CD14-positive monocyte (primary cell): ENCODE measurements at regions not wholly inside any gene's neighbourhood (a gene's known extent, or its start where the extent isn't known, plus 50 kb on each side); places are given as distances from the start of the nearest gene placed in this dataset.

Source experiments
- DNase-seq, 3 donors: peaks; one replicate each; pipeline ENCODE4 v3.0.0-alpha.2; 2011 to 2022
- H2AFZ ChIP-seq: 2 replicates; pipeline ENCODE4 v1.6.0; 2012; ENCODE audit warnings: mild to moderate bottlenecking, low read depth, low read length, inconsistent platforms; ENCODE audit not compliant: insufficient read depth, poor library complexity, severe bottlenecking
- H3K27ac ChIP-seq, 2 donors: 1 replicate in 1 of 2; 2 replicates in 1 of 2; pipeline ENCODE4 v1.5.1; 2012 to 2013; ENCODE audit warnings: low read length in 2 of 2, control low read depth in 1 of 2, inconsistent platforms in 1 of 2, low read depth in 1 of 2, mild to moderate bottlenecking in 1 of 2
- H3K27me3 ChIP-seq, 2 donors: one replicate each; pipeline versions ENCODE4 v1.6.0 to v1.6.1; 2011 to 2013; ENCODE audit warnings: low read length in 2 of 2; ENCODE audit not compliant: control insufficient read depth in 2 of 2, insufficient read depth in 2 of 2
- H3K36me3 ChIP-seq, 2 donors: replicated peaks in 1 of 2; 1 replicate in 1 of 2; 2 replicates in 1 of 2; pipeline versions ENCODE4 v1.5.1 to v1.6.1; 2012 to 2013; ENCODE audit warnings: low read length in 2 of 2, control low read depth in 1 of 2, inconsistent platforms in 1 of 2, mild to moderate bottlenecking in 1 of 2; ENCODE audit not compliant: insufficient read depth in 2 of 2, control insufficient read depth in 1 of 2
- H3K4me1 ChIP-seq, 2 donors: 1 replicate in 1 of 2; 2 replicates in 1 of 2; pipeline versions ENCODE4 v1.5.1 to v1.6.1; 2012 to 2013; ENCODE audit warnings: low read length in 2 of 2, control low read depth in 1 of 2, inconsistent platforms in 1 of 2, mild to moderate bottlenecking in 1 of 2, moderate library complexity in 1 of 2; ENCODE audit not compliant: insufficient read depth in 2 of 2, control insufficient read depth in 1 of 2
- H3K4me2 ChIP-seq: replicated peaks from 2 replicates; pipeline ENCODE3; 2012; ENCODE audit warnings: low read length, moderate library complexity, mild to moderate bottlenecking; ENCODE audit not compliant: poor library complexity, severe bottlenecking; ENCODE audit errors: extremely low read depth
- H3K4me3 ChIP-seq, 3 experiments: fragments of 200-600 bp in 1 of 3; sonication (generic) in 1 of 3; replicated peaks in 1 of 3; 1 replicate in 2 of 3; 2 replicates in 1 of 3; pipeline ENCODE4 v1.5.1; 2011 to 2013; ENCODE audit warnings: low read length in 3 of 3, mild to moderate bottlenecking in 3 of 3, control low read depth in 2 of 3, low read depth in 2 of 3, inconsistent platforms in 1 of 3, moderate library complexity in 1 of 3
- H3K79me2 ChIP-seq: 2 replicates; pipeline ENCODE4 v1.6.0; 2012; ENCODE audit warnings: mild to moderate bottlenecking, control low read depth, inconsistent platforms, low read length, moderate library complexity; ENCODE audit not compliant: insufficient read depth
- H3K9ac ChIP-seq: 2 replicates; pipeline ENCODE4 v1.6.0; 2017; ENCODE audit warnings: low read length, mild to moderate bottlenecking; ENCODE audit not compliant: insufficient read depth, poor library complexity, severe bottlenecking
- H3K9me3 ChIP-seq, 2 donors: replicated peaks in 1 of 2; 1 replicate in 1 of 2; 2 replicates in 1 of 2; pipeline versions ENCODE4 v1.5.1 to v1.6.1; 2012 to 2013; ENCODE audit warnings: low read length in 2 of 2, control low read depth in 1 of 2; ENCODE audit not compliant: control insufficient read depth in 1 of 2, insufficient read depth in 1 of 2
- H4K20me1 ChIP-seq: 2 replicates; pipeline ENCODE4 v1.6.0; 2012; ENCODE audit warnings: mild to moderate bottlenecking, low read length, control low read depth, moderate library complexity; ENCODE audit not compliant: insufficient read depth
- H3K27ac Mint-ChIP-seq, 7 donors: one replicate each; pipeline ENCODE4 v1.8.0; 2020; ENCODE audit warnings: mild to moderate bottlenecking in 7 of 7, mixed read lengths in 7 of 7, moderate library complexity in 6 of 7, inconsistent platforms in 2 of 7
- H3K27me3 Mint-ChIP-seq, 3 donors: one replicate each; pipeline ENCODE4 v1.8.0; 2021 to 2022; ENCODE audit warnings: low read depth in 3 of 3, mild to moderate bottlenecking in 3 of 3, mixed read lengths in 3 of 3, moderate library complexity in 3 of 3, inconsistent platforms in 1 of 3
- H3K36me3 Mint-ChIP-seq, 2 donors: one replicate each; pipeline ENCODE4 v1.8.0; 2020; ENCODE audit warnings: mixed read lengths in 2 of 2, inconsistent platforms in 1 of 2, mild to moderate bottlenecking in 1 of 2
- H3K4me1 Mint-ChIP-seq: one replicate; pipeline ENCODE4 v1.8.0; 2020; ENCODE audit warnings: mild to moderate bottlenecking, mixed read lengths
- H3K4me3 Mint-ChIP-seq, 2 donors: one replicate each; pipeline ENCODE4 v1.8.0; 2020; ENCODE audit warnings: mild to moderate bottlenecking in 2 of 2, mixed read lengths in 2 of 2, moderate library complexity in 1 of 2
- H3K9me3 Mint-ChIP-seq, 7 donors: one replicate each; pipeline ENCODE4 v1.8.0; 2020 to 2022; ENCODE audit warnings: mixed read lengths in 7 of 7, mild to moderate bottlenecking in 6 of 7, moderate library complexity in 6 of 7, inconsistent platforms in 2 of 7
- WGBS: methylation state at CpG from one replicate; pipeline ENCODE4 v1.1.5; 2013; ENCODE audit warnings: missing lambda C conversion rate; ENCODE audit not compliant: insufficient coverage; 5-methylcytosine and 5-hydroxymethylcytosine counted together
- intact Hi-C, 2 donors: fragments of 100-400 bp; cut with micrococcal nuclease; formaldehyde crosslinking; loops; one replicate each; pipeline versions ENCODE4 v1.15.0 to v1.15.1; 2023
- TF ChIP-seq, protein P1 (sequence below): fragments of 200-600 bp; IDR thresholded peaks from one replicate; pipeline ENCODE4 v1.8.0; 2022; ENCODE audit warnings: antibody characterized with exemption, mild to moderate bottlenecking

DNA sequence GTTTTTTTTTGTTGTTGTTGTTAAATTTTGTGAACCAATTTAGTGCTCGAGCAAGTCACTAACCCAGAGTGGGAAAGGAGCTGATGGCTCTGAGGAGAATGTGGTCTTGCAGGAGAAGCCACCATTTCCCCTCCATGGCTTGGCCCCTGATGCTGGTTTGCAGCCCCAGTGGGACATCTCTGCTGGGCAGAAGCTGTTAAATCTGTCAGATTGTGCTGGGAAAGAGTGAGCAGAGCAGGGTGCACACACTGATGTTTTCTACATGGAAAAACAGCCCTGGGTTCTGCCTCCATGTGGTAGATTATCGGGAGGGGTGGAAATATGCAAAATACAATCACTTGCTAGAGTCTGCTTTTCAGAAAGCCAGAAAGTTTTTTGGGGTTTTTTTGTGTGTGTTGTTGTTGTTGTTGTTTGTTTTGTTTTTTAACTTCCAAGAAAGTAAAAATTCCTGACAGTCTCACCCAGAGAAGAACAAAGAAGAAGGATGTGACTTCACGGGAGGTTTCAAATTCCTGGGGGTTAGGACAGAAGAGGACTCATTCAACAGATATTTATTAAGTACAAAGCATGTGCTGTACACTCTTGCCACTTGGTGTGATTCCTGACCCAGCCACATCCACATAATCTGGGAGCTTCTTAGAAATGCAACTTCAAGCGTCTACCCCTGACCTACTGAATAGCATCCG lies 133.7 kb downstream of the FOXB1 start:
- no peaks in the 10 kb centered on the region for H3K4me1 Mint-ChIP-seq
- H3K79me2 ChIP-seq: no peaks in the 10 kb centered on the region
- intact Hi-C loops: no loop called here
- H3K4me2 ChIP-seq: no peak overlapping the region
- no peaks in the 10 kb centered on the region for H3K9me3 Mint-ChIP-seq
- H3K9ac ChIP-seq: no peak overlapping the region
- no peaks in the 10 kb centered on the region for H3K9me3 ChIP-seq
- H3K27me3 ChIP-seq: peaks cover 0 to 2% of the 10 kb centered on the region in 2 donors
- DNase-seq: no peak
- peaks cover 3 to 8% (median 4%) of the 10 kb centered on the region in 3 donors for H3K27me3 Mint-ChIP-seq
- no peak overlapping the region for H2AFZ ChIP-seq
- H3K4me3 ChIP-seq: no peak overlapping the region
- 75% methylated on average over 1 of the region's 5 CpGs for WGBS
- no peak overlapping the region for H3K27ac ChIP-seq
- no peaks in the 10 kb centered on the region for H3K36me3 Mint-ChIP-seq
- H4K20me1 ChIP-seq: no peaks in the 10 kb centered on the region
- TF ChIP-seq, protein P1, sequence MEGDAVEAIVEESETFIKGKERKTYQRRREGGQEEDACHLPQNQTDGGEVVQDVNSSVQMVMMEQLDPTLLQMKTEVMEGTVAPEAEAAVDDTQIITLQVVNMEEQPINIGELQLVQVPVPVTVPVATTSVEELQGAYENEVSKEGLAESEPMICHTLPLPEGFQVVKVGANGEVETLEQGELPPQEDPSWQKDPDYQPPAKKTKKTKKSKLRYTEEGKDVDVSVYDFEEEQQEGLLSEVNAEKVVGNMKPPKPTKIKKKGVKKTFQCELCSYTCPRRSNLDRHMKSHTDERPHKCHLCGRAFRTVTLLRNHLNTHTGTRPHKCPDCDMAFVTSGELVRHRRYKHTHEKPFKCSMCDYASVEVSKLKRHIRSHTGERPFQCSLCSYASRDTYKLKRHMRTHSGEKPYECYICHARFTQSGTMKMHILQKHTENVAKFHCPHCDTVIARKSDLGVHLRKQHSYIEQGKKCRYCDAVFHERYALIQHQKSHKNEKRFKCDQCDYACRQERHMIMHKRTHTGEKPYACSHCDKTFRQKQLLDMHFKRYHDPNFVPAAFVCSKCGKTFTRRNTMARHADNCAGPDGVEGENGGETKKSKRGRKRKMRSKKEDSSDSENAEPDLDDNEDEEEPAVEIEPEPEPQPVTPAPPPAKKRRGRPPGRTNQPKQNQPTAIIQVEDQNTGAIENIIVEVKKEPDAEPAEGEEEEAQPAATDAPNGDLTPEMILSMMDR: no peak
- H3K4me3 Mint-ChIP-seq: no peak overlapping the region
- no peaks in the 10 kb centered on the region for H3K4me1 ChIP-seq
- no peak overlapping the region for H3K27ac Mint-ChIP-seq
- H3K36me3 ChIP-seq: no peaks in the 10 kb centered on the region

DNA sequence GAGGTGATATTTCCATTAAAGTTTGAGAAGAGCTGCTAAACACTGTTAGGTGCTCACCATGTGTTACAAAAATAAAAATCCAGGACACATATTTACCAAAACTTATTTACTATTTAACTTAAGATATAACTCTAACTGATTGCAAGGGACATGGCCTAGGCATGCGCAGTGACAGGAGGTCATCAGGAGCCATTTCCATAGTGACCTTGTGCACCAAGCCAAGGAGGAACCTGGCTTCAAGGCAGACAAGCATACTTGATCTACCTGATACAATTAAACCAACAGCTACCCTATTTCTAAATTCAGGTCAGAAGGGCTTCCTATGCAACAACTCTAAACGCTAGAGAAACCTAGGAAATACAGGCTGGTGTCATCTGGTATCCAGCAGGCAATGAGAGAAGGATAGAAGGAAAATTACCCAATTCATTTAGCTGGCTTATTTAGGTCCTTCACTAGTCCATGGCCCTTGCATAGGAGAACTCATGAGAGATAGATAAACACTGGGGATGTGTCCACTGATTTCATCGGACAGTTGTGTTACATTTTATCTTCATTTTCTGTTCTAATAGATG lies 134.4 kb downstream of the FOXB1 start:
- H3K36me3 ChIP-seq: no peaks in the 10 kb centered on the region
- TF ChIP-seq, protein P1: no peak
- Mint-ChIP-seq H3K4me1 (no peaks in the 10 kb centered on the region), H3K27ac (no peak overlapping the region), H3K9me3 (no peaks in the 10 kb centered on the region), H3K4me3 (no peak overlapping the region), H3K27me3 (peaks cover 3 to 6% (median 4%) of the 10 kb centered on the region in 3 donors), H3K36me3 (no peaks in the 10 kb centered on the region)
- peaks cover 0 to 2% of the 10 kb centered on the region in 2 donors for H3K27me3 ChIP-seq
- no peaks in the 10 kb centered on the region for H4K20me1 ChIP-seq
- no peak overlapping the region for H3K4me3 ChIP-seq
- DNase-seq: no peak
- H3K9me3 ChIP-seq: no peaks in the 10 kb centered on the region
- no peak overlapping the region for H3K27ac ChIP-seq
- no peak overlapping the region for H2AFZ ChIP-seq
- H3K4me1 ChIP-seq: no peaks in the 10 kb centered on the region
- whole genome bisulfite sequencing: 100% methylated on average over 1 of the region's 3 CpGs
- no peaks in the 10 kb centered on the region for H3K79me2 ChIP-seq
- H3K9ac ChIP-seq: no peak overlapping the region
- intact Hi-C loops: no loop called here
- H3K4me2 ChIP-seq: no peak overlapping the region
